Spleen (tissue), 11 donors: ENCODE measurements at regions not wholly inside any gene's neighbourhood (a gene's known extent, or its start where the extent isn't known, plus 50 kb on each side); places are given as distances from the start of the nearest gene placed in this dataset.

Experiments used
- DNase-seq: peaks from one replicate; pipeline ENCODE4 v3.0.0-alpha.2; 2020
- H3K27ac ChIP-seq, 8 donors: fragments of 200-600 bp; sonication (generic) in 7 of 8; 1 replicate in 4 of 8; 2 replicates in 4 of 8; pipeline versions ENCODE4 v1.5.0 to v1.8.0; 2016 to 2021; ENCODE audit warnings: inconsistent platforms in 4 of 8, mild to moderate bottlenecking in 4 of 8, moderate library complexity in 1 of 8
- H3K27me3 ChIP-seq, 7 donors: fragments of 200-600 bp; sonication (generic) in 6 of 7; replicated peaks in 1 of 7; 1 replicate in 4 of 7; 2 replicates in 3 of 7; pipeline versions ENCODE4 v1.5.0 to v1.8.0; 2016 to 2021; ENCODE audit warnings: inconsistent platforms in 3 of 7, mild to moderate bottlenecking in 1 of 7
- H3K36me3 ChIP-seq, 6 donors: fragments of 200-600 bp; sonication (generic) in 5 of 6; 1 replicate in 4 of 6; 2 replicates in 2 of 6; pipeline versions ENCODE4 v1.5.0 to v1.8.0; 2016 to 2021; ENCODE audit warnings: inconsistent platforms in 2 of 6
- H3K4me1 ChIP-seq, 6 donors: fragments of 200-600 bp; sonication (generic) in 5 of 6; 1 replicate in 3 of 6; 2 replicates in 3 of 6; pipeline versions ENCODE4 v1.5.0 to v1.8.0; 2016 to 2021; ENCODE audit warnings: inconsistent platforms in 3 of 6
- H3K4me3 ChIP-seq, 8 donors: fragments of 200-600 bp; sonication (generic) in 7 of 8; 1 replicate in 4 of 8; 2 replicates in 4 of 8; pipeline versions ENCODE4 v1.5.0 to v1.8.0; 2016 to 2021; ENCODE audit warnings: inconsistent platforms in 4 of 8, mild to moderate bottlenecking in 4 of 8, moderate library complexity in 2 of 8
- H3K9me3 ChIP-seq, 8 donors: fragments of 200-600 bp; sonication (generic) in 7 of 8; 1 replicate in 4 of 8; 2 replicates in 4 of 8; pipeline versions ENCODE4 v1.5.0 to v1.8.0; 2016 to 2021; ENCODE audit warnings: inconsistent platforms in 4 of 8
- POLR2A ChIP-seq, 3 donors: fragments of 450-650 bp; IDR thresholded peaks; one replicate each; pipeline ENCODE4 v1.5.1; 2017; ENCODE audit warnings: antibody characterized with exemption in 3 of 3, mild to moderate bottlenecking in 1 of 3
- POLR2AphosphoS5 ChIP-seq, 3 donors: sonication (generic); formaldehyde crosslinking; IDR thresholded peaks; one replicate each; pipeline ENCODE4 v1.5.1; 2017; ENCODE audit warnings: antibody characterized with exemption in 3 of 3
- WGBS, 5 donors: extraction: QIAGEN DNeasy Blood & Tissue Kit in 3 of 5; methylation state at CpG; one replicate each; pipeline versions ENCODE4 v1.1.5 to v1.1.7; 2013 to 2018; 5-methylcytosine and 5-hydroxymethylcytosine counted together
- intact Hi-C: fragments of 100-400 bp; cut with DNase I; formaldehyde crosslinking; loops from one replicate; pipeline ENCODE4 v1.15.0; 2023; ENCODE audit warnings: low total_unique reads
- TF ChIP-seq, protein P1 (sequence below), 11 experiments: fragments of 200-600 bp in 7 of 11; fragments of 450-650 bp in 4 of 11; sonication (generic) in 4 of 11; IDR thresholded peaks in 8 of 11; conservative IDR thresholded peaks in 3 of 11; 1 replicate in 7 of 11; 2 replicates in 4 of 11; pipeline versions ENCODE4 v1.4.0 to v1.8.0; 2016 to 2021; ENCODE audit warnings: antibody characterized with exemption in 11 of 11, inconsistent platforms in 4 of 11, mild to moderate bottlenecking in 1 of 11
- donor health status: healthy with polysubstance abuse.
- donor health status: DM: no; HTN: no; CAD: no; lungs with moderate emphysema.
- donor health status: DM: no; HTN: no; CAD: no.
- donor health status: Bipolar disorder and iron deficiency.
- donor health status: healthy.
- donor health status: DM: no; HTN: no; CAD: no.
- donor health status: DM: yes; HTN: yes; CAD: no.

DNA sequence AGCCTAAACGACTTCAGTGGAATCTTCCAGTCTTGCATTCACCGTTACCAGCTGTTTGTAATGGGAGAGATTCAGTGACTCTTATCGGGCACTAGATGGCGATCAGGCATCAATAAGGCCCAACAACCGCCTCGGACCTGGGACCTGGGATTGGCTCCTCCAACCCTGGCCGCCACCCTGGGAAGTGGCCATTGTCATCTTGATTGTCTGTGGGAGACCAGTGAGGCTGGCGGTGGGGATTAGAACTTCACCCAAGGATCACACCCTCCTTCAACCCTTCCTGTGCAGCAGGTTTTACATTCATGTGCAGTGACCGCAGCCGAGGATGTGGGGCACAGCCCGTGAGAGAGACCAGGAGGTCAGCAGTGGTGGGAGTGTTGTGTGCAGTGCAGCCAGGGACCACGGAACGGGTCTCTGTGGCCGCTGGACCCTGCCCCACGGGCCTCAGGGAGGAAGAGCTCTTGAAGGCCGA, 85.3 kb downstream of the SPP2 start:
- Histone ChIP-seq H3K4me3 (no peak overlapping the region), H3K4me1 (peaks cover 3 to 28% (median 9%) of the 10 kb centered on the region in 6 donors), H3K27ac (peak overlapping the region in 1 of 8 donors; percentile 10), H3K36me3 (no peaks in the 10 kb centered on the region), H3K27me3 (peaks cover 0 to 17% (median 0%) of the 10 kb centered on the region in 7 donors), H3K9me3 (no peaks in the 10 kb centered on the region)
- intact Hi-C loops: loop anchor here (5.0 to 10.0 kb wide), 2 partner anchors 149 to 367 kb away; no protein-coding TSS in a partner anchor
- 29 to 39% (median 37%) methylated on average over 12 to 16 of the region's 16 CpGs for WGBS, 5 donors
- no peak for TF ChIP-seq POLR2A (IDR thresholded peaks at IDR 0.05)
- TF ChIP-seq, protein P1, sequence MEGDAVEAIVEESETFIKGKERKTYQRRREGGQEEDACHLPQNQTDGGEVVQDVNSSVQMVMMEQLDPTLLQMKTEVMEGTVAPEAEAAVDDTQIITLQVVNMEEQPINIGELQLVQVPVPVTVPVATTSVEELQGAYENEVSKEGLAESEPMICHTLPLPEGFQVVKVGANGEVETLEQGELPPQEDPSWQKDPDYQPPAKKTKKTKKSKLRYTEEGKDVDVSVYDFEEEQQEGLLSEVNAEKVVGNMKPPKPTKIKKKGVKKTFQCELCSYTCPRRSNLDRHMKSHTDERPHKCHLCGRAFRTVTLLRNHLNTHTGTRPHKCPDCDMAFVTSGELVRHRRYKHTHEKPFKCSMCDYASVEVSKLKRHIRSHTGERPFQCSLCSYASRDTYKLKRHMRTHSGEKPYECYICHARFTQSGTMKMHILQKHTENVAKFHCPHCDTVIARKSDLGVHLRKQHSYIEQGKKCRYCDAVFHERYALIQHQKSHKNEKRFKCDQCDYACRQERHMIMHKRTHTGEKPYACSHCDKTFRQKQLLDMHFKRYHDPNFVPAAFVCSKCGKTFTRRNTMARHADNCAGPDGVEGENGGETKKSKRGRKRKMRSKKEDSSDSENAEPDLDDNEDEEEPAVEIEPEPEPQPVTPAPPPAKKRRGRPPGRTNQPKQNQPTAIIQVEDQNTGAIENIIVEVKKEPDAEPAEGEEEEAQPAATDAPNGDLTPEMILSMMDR (IDR thresholded peaks at IDR 0.05 in 8 of 11, conservative IDR thresholded peaks at IDR 0.05 in 3 of 11): peak; percentile 58 to 88 (median 80)
- peak; percentile 86 for DNase-seq

DNA sequence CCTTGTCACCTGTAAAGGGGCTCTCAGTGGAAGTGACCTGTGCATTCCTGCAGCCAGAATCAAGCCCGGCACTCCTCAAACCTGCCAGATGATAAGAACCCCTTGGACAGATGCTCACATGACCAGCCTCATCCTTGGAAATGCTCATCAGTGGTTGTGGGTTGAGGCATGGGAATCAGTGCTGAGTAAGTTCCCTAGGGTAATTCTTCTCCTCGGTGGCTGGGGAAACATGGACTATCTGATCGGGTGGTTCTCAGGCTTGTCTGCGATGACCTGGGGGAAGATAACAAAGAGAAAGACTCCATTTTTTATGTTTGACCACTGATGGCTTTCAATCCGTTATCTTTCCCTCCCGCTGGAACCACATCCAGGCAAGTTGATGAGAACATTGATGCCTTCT, 84.0 kb downstream of the SPP2 start:
- TF ChIP-seq, protein P1 (IDR thresholded peaks at IDR 0.05 in 8 of 11, conservative IDR thresholded peaks at IDR 0.05 in 3 of 11): no peak
- TF ChIP-seq POLR2AphosphoS5 (IDR thresholded peaks at IDR 0.05) (no peak), POLR2A (IDR thresholded peaks at IDR 0.05) (no peak)
- no peak overlapping the region for H3K27ac ChIP-seq
- peaks cover 0 to 23% (median 0%) of the 10 kb centered on the region in 7 donors for H3K27me3 ChIP-seq
- no peak overlapping the region for H3K4me3 ChIP-seq
- no peaks in the 10 kb centered on the region for H3K36me3 ChIP-seq
- no peak for DNase-seq
- intact Hi-C loops: loop anchor here (10.0 kb wide), 1 partner anchor 150 kb away; no protein-coding TSS in a partner anchor
- peaks cover 3 to 28% (median 9%) of the 10 kb centered on the region in 6 donors for H3K4me1 ChIP-seq
- WGBS, 5 donors: 87 to 96% (median 92%) methylated on average over 6 of the region's 6 CpGs
- no peaks in the 10 kb centered on the region for H3K9me3 ChIP-seq

DNA sequence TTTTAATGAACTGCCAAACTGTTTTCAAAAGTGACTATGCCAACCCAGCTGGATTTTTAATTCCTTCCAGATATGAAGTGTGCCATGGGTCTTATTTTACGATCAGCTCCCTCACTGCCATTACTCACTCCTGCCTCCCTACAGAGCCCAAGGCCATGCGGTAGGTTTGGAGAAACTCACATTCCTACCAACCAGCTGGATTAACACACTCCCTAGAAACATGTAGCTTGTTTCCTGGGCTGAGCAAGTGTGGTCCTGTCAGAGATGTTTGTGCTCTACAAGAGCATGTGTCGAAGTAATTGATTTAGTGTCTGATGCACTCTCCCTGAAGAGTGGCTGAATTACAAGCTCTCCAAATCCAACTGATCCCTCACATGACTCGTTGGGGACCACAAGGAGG, 82.5 kb downstream of the SPP2 start:
- no peak overlapping the region for H3K4me3 ChIP-seq
- no peaks in the 10 kb centered on the region for H3K9me3 ChIP-seq
- TF ChIP-seq, protein P1 (IDR thresholded peaks at IDR 0.05 in 8 of 11, conservative IDR thresholded peaks at IDR 0.05 in 3 of 11): no peak
- TF ChIP-seq POLR2A (IDR thresholded peaks at IDR 0.05): no peak
- no peak for TF ChIP-seq POLR2AphosphoS5 (IDR thresholded peaks at IDR 0.05)
- no peak overlapping the region for H3K27ac ChIP-seq
- WGBS, 5 donors: 73 to 89% (median 78%) methylated on average over 4 of the region's 4 CpGs
- no peaks in the 10 kb centered on the region for H3K36me3 ChIP-seq
- peaks cover 3 to 28% (median 9%) of the 10 kb centered on the region in 6 donors for H3K4me1 ChIP-seq
- H3K27me3 ChIP-seq: peaks cover 0 to 23% (median 0%) of the 10 kb centered on the region in 7 donors
- DNase-seq: no peak
- intact Hi-C loops: loop anchor here (10.0 kb wide), 1 partner anchor 152 kb away; no protein-coding TSS in a partner anchor

DNA sequence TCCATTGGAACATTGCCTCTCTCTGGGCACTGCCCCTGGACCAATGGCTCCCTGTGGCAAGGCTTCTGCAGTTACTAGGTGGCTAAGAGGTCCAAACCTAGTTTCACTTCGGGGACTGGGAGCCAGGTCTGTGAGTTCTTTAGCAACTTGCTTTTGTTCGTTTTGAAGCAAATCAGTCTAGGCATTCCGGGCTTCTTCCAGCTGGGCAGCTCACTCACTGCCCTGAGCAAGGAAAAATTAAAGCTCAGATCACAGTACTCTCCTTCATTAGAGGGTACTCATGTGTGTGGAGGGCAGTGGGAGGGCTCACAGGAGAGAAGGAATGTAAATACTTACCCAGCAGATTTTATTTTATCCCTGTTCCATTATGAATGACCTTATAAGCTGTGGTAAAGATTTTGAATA, 80.3 kb downstream of the SPP2 start:
- no peak overlapping the region for H3K4me3 ChIP-seq
- H3K9me3 ChIP-seq: no peaks in the 10 kb centered on the region
- H3K27ac ChIP-seq: no peak overlapping the region
- 76 to 92% (median 86%) methylated on average over 3 of the region's 3 CpGs for WGBS, 5 donors
- peaks cover under 1 to 9% (median 5%) of the 10 kb centered on the region in 6 donors for H3K4me1 ChIP-seq
- H3K27me3 ChIP-seq: peaks cover 0 to 23% (median 0%) of the 10 kb centered on the region in 7 donors
- intact Hi-C loops: loop anchor here (10.0 kb wide), 1 partner anchor 154 kb away; no protein-coding TSS in a partner anchor
- DNase-seq: no peak
- H3K36me3 ChIP-seq: no peaks in the 10 kb centered on the region
- TF ChIP-seq, protein P1 (IDR thresholded peaks at IDR 0.05 in 8 of 11, conservative IDR thresholded peaks at IDR 0.05 in 3 of 11): no peak
- no peak for TF ChIP-seq POLR2AphosphoS5 (IDR thresholded peaks at IDR 0.05)
